OCI-LY3 (cell line): ENCODE measurements at regions not wholly inside any gene's neighbourhood (a gene's known extent, or its start where the extent isn't known, plus 50 kb on each side); places are given as distances from the start of the nearest gene placed in this dataset.

Source experiments
- H2AFZ ChIP-seq: fragments of 200-600, 300-600 bp; shearing (Covaris generic); 2 replicates; pipeline ENCODE4 v1.6.0; 2014; ENCODE audit warnings: antibody characterized with exemption, low read depth, low read length
- H3K27ac ChIP-seq: fragments of 200-600, 300-600 bp; sonication (generic); 2 replicates; pipeline ENCODE4 v1.5.1; 2014; ENCODE audit warnings: mild to moderate bottlenecking, low read length, moderate library complexity, mixed read lengths
- H3K27me3 ChIP-seq: fragments of 200-600, 300-600 bp; sonication (generic); 2 replicates; pipeline ENCODE4 v1.6.1; 2014; ENCODE audit warnings: low read depth, low read length, mixed read lengths
- H3K36me3 ChIP-seq: fragments of 200-600, 300-600 bp; sonication (generic); replicated peaks from 2 replicates; pipeline ENCODE3; 2014; ENCODE audit warnings: low read depth, low read length, mixed read lengths
- H3K4me1 ChIP-seq: fragments of 300-600, 200-600 bp; sonication (generic); 2 replicates; pipeline ENCODE4 v1.6.1; 2014; ENCODE audit warnings: low read length, mixed read lengths
- H3K4me2 ChIP-seq: fragments of 200-600, 300-600 bp; sonication (generic); 2 replicates; pipeline ENCODE4 v1.6.1; 2014; ENCODE audit warnings: low read length, mixed read lengths
- H3K4me3 ChIP-seq: fragments of 300-600, 200-600 bp; sonication (generic); 2 replicates; pipeline ENCODE4 v1.5.1; 2014; ENCODE audit warnings: antibody characterized with exemption, mild to moderate bottlenecking, low read length, moderate library complexity
- H3K79me2 ChIP-seq: fragments of 300-600, 200-600 bp; shearing (Covaris generic); 2 replicates; pipeline ENCODE4 v1.6.1; 2014; ENCODE audit warnings: mild to moderate bottlenecking, low read length, mixed read lengths
- H3K9ac ChIP-seq: fragments of 300-600, 200-600 bp; shearing (Covaris generic); 2 replicates; pipeline ENCODE4 v1.6.0; 2014; ENCODE audit warnings: mild to moderate bottlenecking, low read length, moderate library complexity
- H3K9me3 ChIP-seq: fragments of 200-600, 300-600 bp; shearing (Covaris generic); 2 replicates; pipeline ENCODE4 v1.6.1; 2014; ENCODE audit warnings: low read length, mixed read lengths; ENCODE audit not compliant: insufficient read depth
- H4K20me1 ChIP-seq: fragments of 200-600, 300-600 bp; sonication (generic); 2 replicates; pipeline ENCODE4 v1.6.1; 2016; ENCODE audit warnings: low read length, mixed read lengths; ENCODE audit not compliant: insufficient read depth
- EZH2phosphoT487 ChIP-seq: fragments of 200-600 bp; shearing (Covaris generic); IDR thresholded peaks from 2 replicates; pipeline ENCODE4 v1.6.1; 2018; ENCODE audit warnings: antibody characterized with exemption, mixed run types, low read depth
- TF ChIP-seq, protein P1 (sequence below): fragments of 200-600, 300-600 bp; sonication (generic); IDR thresholded peaks from 2 replicates; pipeline ENCODE4 v1.5.1; 2014; ENCODE audit warnings: antibody characterized with exemption, low read length, low read depth

DNA sequence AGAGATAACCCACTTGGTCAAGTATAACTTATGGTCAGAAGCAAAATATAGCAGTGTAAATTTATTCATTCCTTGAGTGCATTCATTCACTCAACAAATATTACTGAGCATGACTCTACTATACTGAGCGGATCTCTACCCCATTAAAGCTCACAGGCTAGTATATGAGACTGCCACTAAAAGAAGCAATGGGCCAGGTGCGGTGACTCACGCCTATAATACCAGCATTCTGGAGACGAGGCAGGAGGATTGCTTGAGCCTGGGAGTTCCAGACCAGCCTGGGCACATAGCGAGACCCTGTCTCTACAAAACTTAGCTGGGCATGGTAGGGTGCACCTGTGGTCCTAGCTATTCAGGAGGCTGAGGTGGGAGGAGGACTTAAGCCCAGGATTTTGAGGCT is 197.6 kb upstream of the BLID start:
- H2AFZ ChIP-seq: no peak overlapping the region
- no peaks in the 10 kb centered on the region for H3K36me3 ChIP-seq
- no peaks in the 10 kb centered on the region for H3K9me3 ChIP-seq
- peaks cover 15% of the 10 kb centered on the region for H3K4me1 ChIP-seq
- H3K9ac ChIP-seq: no peak overlapping the region
- H3K4me2 ChIP-seq: no peak overlapping the region
- H3K27me3 ChIP-seq: peaks cover 8% of the 10 kb centered on the region; the same call in 1 of the 2 replicates
- no peaks in the 10 kb centered on the region for H4K20me1 ChIP-seq
- no peaks in the 10 kb centered on the region for H3K79me2 ChIP-seq
- no peak overlapping the region for H3K4me3 ChIP-seq
- no peak overlapping the region for H3K27ac ChIP-seq
- no peak for TF ChIP-seq EZH2phosphoT487
- TF ChIP-seq, protein P1, sequence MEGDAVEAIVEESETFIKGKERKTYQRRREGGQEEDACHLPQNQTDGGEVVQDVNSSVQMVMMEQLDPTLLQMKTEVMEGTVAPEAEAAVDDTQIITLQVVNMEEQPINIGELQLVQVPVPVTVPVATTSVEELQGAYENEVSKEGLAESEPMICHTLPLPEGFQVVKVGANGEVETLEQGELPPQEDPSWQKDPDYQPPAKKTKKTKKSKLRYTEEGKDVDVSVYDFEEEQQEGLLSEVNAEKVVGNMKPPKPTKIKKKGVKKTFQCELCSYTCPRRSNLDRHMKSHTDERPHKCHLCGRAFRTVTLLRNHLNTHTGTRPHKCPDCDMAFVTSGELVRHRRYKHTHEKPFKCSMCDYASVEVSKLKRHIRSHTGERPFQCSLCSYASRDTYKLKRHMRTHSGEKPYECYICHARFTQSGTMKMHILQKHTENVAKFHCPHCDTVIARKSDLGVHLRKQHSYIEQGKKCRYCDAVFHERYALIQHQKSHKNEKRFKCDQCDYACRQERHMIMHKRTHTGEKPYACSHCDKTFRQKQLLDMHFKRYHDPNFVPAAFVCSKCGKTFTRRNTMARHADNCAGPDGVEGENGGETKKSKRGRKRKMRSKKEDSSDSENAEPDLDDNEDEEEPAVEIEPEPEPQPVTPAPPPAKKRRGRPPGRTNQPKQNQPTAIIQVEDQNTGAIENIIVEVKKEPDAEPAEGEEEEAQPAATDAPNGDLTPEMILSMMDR: no peak

DNA sequence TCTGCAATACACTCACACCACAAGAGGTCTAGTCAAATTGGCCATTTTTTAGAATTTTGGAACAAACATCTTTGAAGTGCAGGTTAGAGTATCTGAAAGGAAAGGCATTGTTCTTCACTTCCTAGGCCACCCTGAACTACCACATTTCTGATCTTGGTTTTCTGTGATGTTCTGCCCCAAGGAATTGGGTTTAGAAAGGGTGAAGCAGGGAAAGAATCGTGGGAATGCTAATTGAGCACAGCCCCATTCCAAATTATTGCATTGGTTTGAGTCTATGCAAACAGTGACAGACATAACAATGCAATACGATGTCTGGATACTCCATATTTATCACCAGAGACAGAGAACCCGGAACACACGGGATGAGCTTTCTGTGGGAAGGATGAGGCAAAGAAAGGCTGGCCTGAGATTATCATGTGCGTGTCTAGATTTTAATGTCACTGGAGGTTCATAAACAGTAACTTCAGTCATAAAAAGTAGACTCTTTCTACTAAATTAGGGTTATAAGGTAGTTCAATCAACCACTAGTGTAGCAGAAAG is 195.3 kb upstream of the BLID start:
- no peak overlapping the region for H3K27ac ChIP-seq
- TF ChIP-seq, protein P1: no peak
- TF ChIP-seq EZH2phosphoT487: no peak
- H3K36me3 ChIP-seq: no peaks in the 10 kb centered on the region
- no peak overlapping the region for H3K9ac ChIP-seq
- peaks cover 23% of the 10 kb centered on the region; the same call in 1 of the 2 replicates for H3K27me3 ChIP-seq
- no peaks in the 10 kb centered on the region for H4K20me1 ChIP-seq
- H3K4me1 ChIP-seq: peaks cover 7% of the 10 kb centered on the region
- no peak overlapping the region for H2AFZ ChIP-seq
- no peaks in the 10 kb centered on the region for H3K79me2 ChIP-seq
- H3K4me3 ChIP-seq: no peak overlapping the region
- H3K9me3 ChIP-seq: no peaks in the 10 kb centered on the region
- H3K4me2 ChIP-seq: no peak overlapping the region

DNA sequence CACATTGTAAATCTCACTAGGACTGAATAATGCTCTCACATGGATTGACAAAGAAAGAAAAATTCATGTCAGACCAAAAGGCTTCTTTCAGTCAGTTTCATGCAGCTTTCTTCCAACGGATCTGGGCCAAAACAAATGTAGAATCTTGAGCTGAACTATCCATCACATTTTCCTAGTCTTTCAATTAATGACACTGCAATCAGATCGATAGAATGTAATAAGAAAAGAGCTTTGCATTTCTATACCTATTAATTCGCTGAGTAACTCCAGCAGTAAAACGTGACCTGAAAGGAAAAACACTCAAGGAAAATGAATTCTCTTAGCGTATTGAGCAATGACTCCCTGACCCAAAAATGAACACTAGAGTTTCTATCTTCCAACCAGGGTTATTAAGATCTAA is 194.8 kb upstream of the BLID start:
- no peak overlapping the region for H3K4me3 ChIP-seq
- H4K20me1 ChIP-seq: no peaks in the 10 kb centered on the region
- no peaks in the 10 kb centered on the region for H3K79me2 ChIP-seq
- no peaks in the 10 kb centered on the region for H3K9me3 ChIP-seq
- H3K4me1 ChIP-seq: peaks cover 2% of the 10 kb centered on the region
- H3K9ac ChIP-seq: no peak overlapping the region
- no peak overlapping the region for H3K27ac ChIP-seq
- peaks cover 23% of the 10 kb centered on the region; the same call in 1 of the 2 replicates for H3K27me3 ChIP-seq
- H3K4me2 ChIP-seq: no peak overlapping the region
- TF ChIP-seq, protein P1: no peak
- H3K36me3 ChIP-seq: no peaks in the 10 kb centered on the region
- H2AFZ ChIP-seq: no peak overlapping the region

DNA sequence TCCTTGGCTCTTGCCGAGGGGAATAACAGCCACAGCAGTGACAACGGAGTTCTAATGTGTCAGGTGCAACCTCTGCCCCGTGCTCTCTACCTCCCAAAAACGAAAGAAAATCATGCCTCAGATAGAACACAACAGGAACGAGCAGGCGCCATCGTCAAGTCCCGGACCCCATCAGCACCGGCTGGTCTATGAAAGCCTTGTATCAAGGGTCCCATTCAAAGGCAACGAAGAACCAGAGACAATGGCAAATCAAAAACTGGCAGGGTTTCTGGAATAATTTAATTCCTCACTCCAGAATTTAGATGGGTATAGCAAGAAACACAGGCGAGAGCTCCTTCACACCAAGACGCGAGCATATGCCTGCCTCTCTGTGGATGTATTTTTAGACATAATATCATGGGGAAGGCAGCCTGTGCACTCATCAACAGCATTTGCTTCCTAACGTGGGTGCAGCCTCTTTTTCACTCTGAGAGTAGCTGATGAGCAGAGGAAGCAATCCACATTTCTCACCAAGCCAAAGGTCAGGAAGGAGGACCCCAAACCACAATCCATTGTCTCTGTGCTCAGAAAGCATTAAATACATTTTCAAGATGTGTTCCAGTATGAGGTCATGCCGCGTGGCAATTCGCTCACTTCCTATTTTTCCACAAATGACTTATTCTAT is 193.4 kb upstream of the BLID start:
- Histone ChIP-seq H3K4me3 (no peak overlapping the region), H3K9ac (no peak overlapping the region), H3K36me3 (no peaks in the 10 kb centered on the region), H3K4me1 (no peaks in the 10 kb centered on the region), H2AFZ (no peak overlapping the region), H3K4me2 (no peak overlapping the region), H4K20me1 (no peaks in the 10 kb centered on the region), H3K27me3 (peaks cover 27% of the 10 kb centered on the region; the same call in 1 of the 2 replicates), H3K27ac (no peak overlapping the region), H3K79me2 (no peaks in the 10 kb centered on the region), H3K9me3 (no peaks in the 10 kb centered on the region)
- TF ChIP-seq EZH2phosphoT487: no peak
- TF ChIP-seq, protein P1: no peak
